ENCODE measurements at regions not wholly inside any gene's neighbourhood (a gene's known extent, or its start where the extent isn't known, plus 50 kb on each side); places are given as distances from the start of the nearest gene placed in this dataset.
A peak's percentile ranks its signal among the peaks of the same experiment; 100 is the strongest.
"Not testable (repeated sequence)": the region's sequence is repeated elsewhere in the genome, so short reads cannot be mapped to it uniquely, and the experiment has no call there.

DNA sequence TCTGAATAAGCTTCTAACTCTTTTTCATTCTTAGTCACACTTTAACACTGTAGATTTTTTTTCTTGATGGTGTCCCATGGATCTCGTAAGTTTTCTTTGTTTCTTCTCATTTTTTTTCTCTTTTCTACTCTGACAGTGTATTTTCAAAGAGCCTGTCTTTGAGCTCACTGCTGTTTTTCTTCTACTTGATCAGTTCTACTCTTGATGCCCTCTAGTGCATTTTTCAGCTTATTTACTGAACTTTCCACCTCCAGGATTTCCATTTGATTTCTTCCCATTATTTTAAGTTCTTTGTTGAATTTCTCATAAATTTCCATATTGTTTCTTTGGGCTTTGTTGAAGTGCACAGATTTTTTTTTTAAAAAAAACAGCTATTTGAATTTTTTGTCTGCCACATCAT lies 2641.1 kb upstream of the DEFB115 start:
- no peak for DNase-seq (ENCODE audit: extremely low read depth, low read depth)
- TF ChIP-seq, protein P1, sequence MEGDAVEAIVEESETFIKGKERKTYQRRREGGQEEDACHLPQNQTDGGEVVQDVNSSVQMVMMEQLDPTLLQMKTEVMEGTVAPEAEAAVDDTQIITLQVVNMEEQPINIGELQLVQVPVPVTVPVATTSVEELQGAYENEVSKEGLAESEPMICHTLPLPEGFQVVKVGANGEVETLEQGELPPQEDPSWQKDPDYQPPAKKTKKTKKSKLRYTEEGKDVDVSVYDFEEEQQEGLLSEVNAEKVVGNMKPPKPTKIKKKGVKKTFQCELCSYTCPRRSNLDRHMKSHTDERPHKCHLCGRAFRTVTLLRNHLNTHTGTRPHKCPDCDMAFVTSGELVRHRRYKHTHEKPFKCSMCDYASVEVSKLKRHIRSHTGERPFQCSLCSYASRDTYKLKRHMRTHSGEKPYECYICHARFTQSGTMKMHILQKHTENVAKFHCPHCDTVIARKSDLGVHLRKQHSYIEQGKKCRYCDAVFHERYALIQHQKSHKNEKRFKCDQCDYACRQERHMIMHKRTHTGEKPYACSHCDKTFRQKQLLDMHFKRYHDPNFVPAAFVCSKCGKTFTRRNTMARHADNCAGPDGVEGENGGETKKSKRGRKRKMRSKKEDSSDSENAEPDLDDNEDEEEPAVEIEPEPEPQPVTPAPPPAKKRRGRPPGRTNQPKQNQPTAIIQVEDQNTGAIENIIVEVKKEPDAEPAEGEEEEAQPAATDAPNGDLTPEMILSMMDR (IDR thresholded peaks at IDR 0.05; ENCODE audit: low read depth, low read length, missing control alignments) = no peak
- H3K4me3 ChIP-seq (replicated peaks; ENCODE audit: low read depth, low read length) = no peak overlapping the region

DNA sequence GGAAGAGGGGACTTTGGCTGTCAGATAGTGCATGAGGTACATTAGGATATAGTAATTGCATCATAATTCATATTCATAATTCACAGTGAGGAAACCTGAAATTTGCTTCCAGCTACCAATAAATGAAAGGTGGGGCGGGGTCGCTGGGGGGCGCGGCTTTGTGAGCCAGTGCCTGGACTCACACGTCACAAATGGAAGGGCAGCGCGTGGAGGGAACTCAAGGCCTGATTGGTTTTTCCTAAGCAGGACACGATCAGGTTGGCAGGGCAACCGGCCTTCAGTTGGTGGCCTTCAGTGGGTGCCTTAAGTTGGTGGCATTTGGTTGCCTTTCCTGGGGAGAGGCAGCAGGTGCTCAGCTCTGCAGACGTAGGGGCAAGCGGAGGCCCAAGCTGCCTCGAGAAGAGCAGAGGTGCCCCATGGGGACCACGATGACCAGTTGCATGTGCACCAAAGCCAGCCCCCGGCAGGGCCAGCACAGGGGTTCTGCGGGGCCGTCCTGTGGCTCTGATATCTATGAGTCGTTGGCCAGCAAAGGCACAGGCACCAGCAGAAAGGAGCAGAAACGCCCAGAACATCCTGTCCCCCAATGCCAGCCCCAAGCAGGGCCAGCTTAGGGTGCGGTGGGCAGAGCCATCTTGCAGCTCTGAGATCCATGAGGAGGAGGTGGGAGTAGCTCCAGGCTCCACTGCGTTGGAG lies 2637.4 kb upstream of the DEFB115 start:
- H3K4me3 ChIP-seq (replicated peaks; ENCODE audit: low read depth, low read length); DNase-seq (ENCODE audit: extremely low read depth, low read depth): not testable (repeated sequence)

DNA sequence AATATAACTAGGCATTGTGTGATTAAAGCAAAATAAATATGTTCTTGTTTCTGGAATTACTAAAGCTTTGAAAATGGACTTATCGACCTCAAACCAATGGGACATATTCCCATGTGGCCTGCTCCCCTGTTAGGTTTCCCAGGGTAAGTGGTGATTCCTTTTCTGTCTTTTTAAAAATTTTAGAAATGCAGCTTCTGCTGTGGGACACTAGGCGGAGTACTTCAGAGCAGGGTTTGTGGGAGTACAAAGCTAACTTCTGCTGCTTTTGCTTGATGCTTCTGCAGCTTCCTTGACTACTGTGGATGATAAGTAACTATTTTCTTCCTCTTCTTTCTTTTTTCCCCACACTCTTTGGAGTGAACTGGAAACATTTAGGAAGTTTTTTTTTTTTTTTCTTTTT lies 2632.4 kb upstream of the DEFB115 start:
- H3K4me3 ChIP-seq (replicated peaks; ENCODE audit: low read depth, low read length); DNase-seq (ENCODE audit: extremely low read depth, low read depth): not testable (repeated sequence)
- TF ChIP-seq, protein P1 (IDR thresholded peaks at IDR 0.05; ENCODE audit: low read depth, low read length, missing control alignments) = peak; percentile 23

DNA sequence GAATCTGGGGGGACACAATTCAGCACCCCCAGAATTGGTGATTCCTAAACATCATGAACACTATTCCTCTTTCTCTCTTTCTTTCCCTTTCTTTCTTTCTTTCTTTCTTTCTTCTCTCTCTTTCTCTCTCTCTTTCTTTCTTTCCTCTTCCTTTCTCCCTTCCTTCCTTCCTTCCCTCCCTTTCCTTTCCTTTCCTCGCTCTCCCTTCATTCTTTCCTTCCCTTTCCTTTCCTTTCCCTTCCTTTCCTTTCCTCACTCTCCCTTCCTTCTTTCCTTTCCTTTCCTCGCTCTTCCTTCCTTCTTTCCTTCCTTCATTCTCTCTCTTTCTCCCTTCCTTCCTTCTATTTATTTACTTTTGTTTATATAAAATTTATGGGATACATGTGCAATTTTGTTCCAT lies 2616.6 kb upstream of the DEFB115 start:
- H3K4me3 ChIP-seq (replicated peaks; ENCODE audit: low read depth, low read length); DNase-seq (ENCODE audit: extremely low read depth, low read depth): not testable (repeated sequence)

Data from HFF-Myc (cell line).